Progenitor cell of endocrine pancreas (in vitro differentiated cells): ENCODE measurements at regions not wholly inside any gene's neighbourhood (a gene's known extent, or its start where the extent isn't known, plus 50 kb on each side); places are given as distances from the start of the nearest gene placed in this dataset.

ENCODE experiments used
- DNase-seq: peaks from one replicate; pipeline ENCODE4 v3.0.0; 2021; ENCODE audit warnings: low spot score; ENCODE audit not compliant: unreplicated experiment
- H3K27ac Mint-ChIP-seq: 2 replicates; pipeline ENCODE4 v1.8.0; 2021; ENCODE audit warnings: mild to moderate bottlenecking, moderate library complexity, mixed read lengths
- H3K27me3 Mint-ChIP-seq: 2 replicates; pipeline ENCODE4 v1.8.0; 2021; ENCODE audit warnings: mixed read lengths
- H3K36me3 Mint-ChIP-seq: 2 replicates; pipeline ENCODE4 v1.8.0; 2022; ENCODE audit warnings: mixed read lengths; ENCODE audit not compliant: insufficient read depth
- H3K4me1 Mint-ChIP-seq: 2 replicates; pipeline ENCODE4 v1.8.0; 2021; ENCODE audit warnings: low read depth, mixed read lengths
- H3K4me3 Mint-ChIP-seq: 2 replicates; pipeline ENCODE4 v1.8.0; 2021; ENCODE audit warnings: low read depth, mild to moderate bottlenecking, moderate library complexity, mixed read lengths
- H3K9me3 Mint-ChIP-seq: 2 replicates; pipeline ENCODE4 v1.8.0; 2021; ENCODE audit warnings: low read depth, mixed read lengths
- CTCF ChIP-seq: fragments of 200-600 bp; sonication (generic); IDR thresholded peaks from one replicate; pipeline ENCODE4 v1.5.0; 2021; ENCODE audit warnings: antibody characterized with exemption, mild to moderate bottlenecking; ENCODE audit not compliant: unreplicated experiment

- H3K9me3 Mint-ChIP-seq: no peaks in the 10 kb centered on the region
- no peak overlapping the region for H3K27ac Mint-ChIP-seq
- peaks cover 48% of the 10 kb centered on the region for H3K27me3 Mint-ChIP-seq
- H3K4me1 Mint-ChIP-seq: no peaks in the 10 kb centered on the region
- H3K4me3 Mint-ChIP-seq: no peak overlapping the region
- no peak for TF ChIP-seq CTCF
- DNase-seq: no peak
- H3K36me3 Mint-ChIP-seq: no peaks in the 10 kb centered on the region
Measured at GRCh38 chr10:128570319-128570995, 444.2 kb upstream of the MKI67 start.

GRCh38 chr10:128571071-128571470, 444.8 kb upstream of the MKI67 start:
- H3K4me3 Mint-ChIP-seq: no peak overlapping the region
- DNase-seq: no peak
- TF ChIP-seq CTCF: no peak
- no peaks in the 10 kb centered on the region for H3K4me1 Mint-ChIP-seq
- H3K36me3 Mint-ChIP-seq: no peaks in the 10 kb centered on the region
- H3K27ac Mint-ChIP-seq: no peak overlapping the region
- H3K9me3 Mint-ChIP-seq: no peaks in the 10 kb centered on the region
- H3K27me3 Mint-ChIP-seq: peaks cover 51% of the 10 kb centered on the region

- H3K4me1 Mint-ChIP-seq: no peaks in the 10 kb centered on the region
- no peak overlapping the region for H3K4me3 Mint-ChIP-seq
- peak; percentile 39 for TF ChIP-seq CTCF
- peaks cover 48% of the 10 kb centered on the region for H3K27me3 Mint-ChIP-seq
- H3K9me3 Mint-ChIP-seq: no peaks in the 10 kb centered on the region
- H3K36me3 Mint-ChIP-seq: no peaks in the 10 kb centered on the region
- DNase-seq: no peak
- no peak overlapping the region for H3K27ac Mint-ChIP-seq
Measured at GRCh38 chr10:128571745-128572144, 445.5 kb upstream of the MKI67 start.

GRCh38 chr10:128572696-128573095, 446.5 kb upstream of the MKI67 start:
- Mint-ChIP-seq H3K9me3 (no peaks in the 10 kb centered on the region), H3K27ac (no peak overlapping the region), H3K4me3 (no peak overlapping the region), H3K4me1 (no peaks in the 10 kb centered on the region), H3K36me3 (no peaks in the 10 kb centered on the region), H3K27me3 (peaks cover 43% of the 10 kb centered on the region)
- no peak for TF ChIP-seq CTCF
- DNase-seq: no peak

GRCh38 chr10:128573281-128573845, 447.1 kb upstream of the MKI67 start:
- no peaks in the 10 kb centered on the region for H3K4me1 Mint-ChIP-seq
- H3K27ac Mint-ChIP-seq: no peak overlapping the region
- no peak for TF ChIP-seq CTCF
- no peak for DNase-seq
- H3K9me3 Mint-ChIP-seq: no peaks in the 10 kb centered on the region
- H3K36me3 Mint-ChIP-seq: no peaks in the 10 kb centered on the region
- no peak overlapping the region for H3K4me3 Mint-ChIP-seq
- H3K27me3 Mint-ChIP-seq: peaks cover 44% of the 10 kb centered on the region
